Neural cell (in vitro differentiated cells): ENCODE measurements at regions not wholly inside any gene's neighbourhood (a gene's known extent, or its start where the extent isn't known, plus 50 kb on each side); places are given as distances from the start of the nearest gene placed in this dataset.

Source experiments
- H2AFZ ChIP-seq: fragments of 200-600, 300-800 bp; sonication (generic), shearing (Covaris generic); 2 replicates; pipeline ENCODE4 v1.6.0; 2014; ENCODE audit warnings: low read depth, mild to moderate bottlenecking, antibody characterized with exemption, low read length, moderate library complexity
- H3F3A ChIP-seq: fragments of 200-600 bp; shearing (Covaris generic); 2 replicates; pipeline ENCODE4 v1.6.1; 2016; ENCODE audit warnings: mild to moderate bottlenecking, moderate library complexity, mixed read lengths, antibody characterized with exemption, low read length; ENCODE audit not compliant: insufficient read depth, poor library complexity, severe bottlenecking
- H3K27ac ChIP-seq: fragments of 200-600, 300-800 bp; sonication (generic), shearing (Covaris generic); 2 replicates; pipeline ENCODE4 v1.5.1; 2014; ENCODE audit warnings: mild to moderate bottlenecking, low read length, moderate library complexity
- H3K27me3 ChIP-seq: fragments of 300-800, 200-600 bp; sonication (generic), shearing (Covaris generic); 2 replicates; pipeline ENCODE4 v1.6.0; 2014; ENCODE audit warnings: mild to moderate bottlenecking, low read depth, low read length, moderate library complexity; ENCODE audit not compliant: insufficient read depth
- H3K36me3 ChIP-seq: fragments of 300-800, 200-600 bp; sonication (generic), shearing (Covaris generic); 2 replicates; pipeline ENCODE4 v1.5.1; 2014; ENCODE audit warnings: mild to moderate bottlenecking, antibody characterized with exemption, low read length, moderate library complexity; ENCODE audit not compliant: insufficient read depth
- H3K4me2 ChIP-seq: fragments of 300-800, 200-600 bp; sonication (generic), shearing (Covaris generic); 2 replicates; pipeline ENCODE4 v1.6.0; 2014; ENCODE audit warnings: mild to moderate bottlenecking, low read length
- H3K4me3 ChIP-seq: fragments of 300-800, 200-600 bp; sonication (generic), shearing (Covaris generic); 2 replicates; pipeline ENCODE4 v1.5.1; 2014; ENCODE audit warnings: mild to moderate bottlenecking, low read length, moderate library complexity
- H3K79me2 ChIP-seq: fragments of 200-600 bp; shearing (Covaris generic); replicated peaks from 2 replicates; pipeline ENCODE4 v1.6.0; 2014; ENCODE audit warnings: mild to moderate bottlenecking, low read length, moderate library complexity; ENCODE audit not compliant: insufficient read depth
- H3K9ac ChIP-seq: fragments of 300-800, 200-600 bp; sonication (generic), shearing (Covaris generic); 2 replicates; pipeline ENCODE4 v1.6.1; 2016; ENCODE audit warnings: mild to moderate bottlenecking, low read length, mixed read lengths
- H3K9me2 ChIP-seq: fragments of 200-600 bp; shearing (Covaris generic); 2 replicates; pipeline ENCODE4 v1.6.1; 2016; ENCODE audit warnings: mild to moderate bottlenecking, low read length, mixed read lengths; ENCODE audit not compliant: insufficient read depth
- H3K9me3 ChIP-seq: fragments of 200-600, 300-800 bp; sonication (generic), shearing (Covaris generic); 2 replicates; pipeline ENCODE4 v1.6.1; 2016; ENCODE audit warnings: mild to moderate bottlenecking, mixed run types, low read length, moderate library complexity, mixed read lengths
- H4K20me1 ChIP-seq: fragments of 200-600 bp; shearing (Covaris generic); 2 replicates; pipeline ENCODE4 v1.6.1; 2016; ENCODE audit warnings: mild to moderate bottlenecking, mixed run types; ENCODE audit not compliant: insufficient read depth
- CTCF ChIP-seq: fragments of 450-650 bp; IDR thresholded peaks from 2 replicates; pipeline ENCODE4 v1.5.1; 2014; ENCODE audit warnings: antibody characterized with exemption, mild to moderate bottlenecking, moderate library complexity; ENCODE audit not compliant: poor library complexity, severe bottlenecking
- EP300 ChIP-seq: fragments of 450-650 bp; conservative IDR thresholded peaks from 2 replicates; pipeline ENCODE4 v1.6.1; 2014; ENCODE audit warnings: antibody characterized with exemption, mild to moderate bottlenecking, moderate library complexity; ENCODE audit not compliant: poor library complexity, severe bottlenecking
- EZH2 ChIP-seq: fragments of 200-600, 300-800 bp; shearing (Covaris generic), sonication (generic); IDR thresholded peaks from 2 replicates; pipeline ENCODE4 v1.6.1; 2014; ENCODE audit warnings: antibody characterized with exemption, low read length, borderline replicate concordance, mild to moderate bottlenecking; ENCODE audit not compliant: insufficient read depth, poor library complexity, severe bottlenecking
- MXI1 ChIP-seq: fragments of 450-650 bp; conservative IDR thresholded peaks from 2 replicates; pipeline ENCODE4 v1.6.1; 2014; ENCODE audit warnings: antibody characterized with exemption, mild to moderate bottlenecking; ENCODE audit not compliant: poor library complexity, severe bottlenecking
- POLR2AphosphoS5 ChIP-seq: IDR thresholded peaks from 2 replicates; pipeline ENCODE4 v1.6.1; 2012
- RAD21 ChIP-seq: fragments of 450-650 bp; conservative IDR thresholded peaks from 2 replicates; pipeline ENCODE4 v1.6.1; 2014; ENCODE audit warnings: antibody characterized with exemption, mild to moderate bottlenecking, moderate library complexity
- REST ChIP-seq: IDR thresholded peaks from 2 replicates; pipeline ENCODE4 v1.6.1; 2012; ENCODE audit warnings: borderline replicate concordance
- SMC3 ChIP-seq: fragments of 450-650 bp; conservative IDR thresholded peaks from 2 replicates; pipeline ENCODE4 v1.6.1; 2014; ENCODE audit warnings: antibody characterized with exemption, mild to moderate bottlenecking, moderate library complexity; ENCODE audit not compliant: poor library complexity
- TAF1 ChIP-seq: IDR thresholded peaks from 2 replicates; pipeline ENCODE4 v1.6.1; 2012; ENCODE audit warnings: low read depth

GRCh38 chr13:44299152-44299943 lies 74.3 kb upstream of the SERP2 start:
- TF ChIP-seq SMC3, result no peak
- Histone ChIP-seq H4K20me1 (no peaks in the 10 kb centered on the region), H3K9ac (no peak overlapping the region), H3K36me3 (no peaks in the 10 kb centered on the region), H3K4me3 (no peak overlapping the region), H3F3A (no peaks in the 10 kb centered on the region), H3K9me3 (no peaks in the 10 kb centered on the region), H3K79me2 (no peaks in the 10 kb centered on the region), H3K4me2 (no peak overlapping the region), H3K9me2 (no peaks in the 10 kb centered on the region), H3K27me3 (no peaks in the 10 kb centered on the region), H2AFZ (no peak overlapping the region), H3K27ac (no peak overlapping the region)

GRCh38 chr13:44300895-44301638 lies 72.6 kb upstream of the SERP2 start:
- no peak overlapping the region for H3K4me2 ChIP-seq
- no peak overlapping the region for H3K27ac ChIP-seq
- no peak overlapping the region for H3K9ac ChIP-seq
- H3F3A ChIP-seq, result no peaks in the 10 kb centered on the region
- H3K36me3 ChIP-seq, result no peaks in the 10 kb centered on the region
- no peak for TF ChIP-seq POLR2AphosphoS5
- TF ChIP-seq EZH2, result no peak
- no peak for TF ChIP-seq CTCF
- TF ChIP-seq RAD21, result no peak
- no peak for TF ChIP-seq REST
- no peak for TF ChIP-seq MXI1
- no peak for TF ChIP-seq SMC3
- no peak for TF ChIP-seq TAF1
- no peak for TF ChIP-seq EP300
- H3K9me2 ChIP-seq, result no peaks in the 10 kb centered on the region
- H3K9me3 ChIP-seq, result no peaks in the 10 kb centered on the region
- no peak overlapping the region for H3K4me3 ChIP-seq
- no peak overlapping the region for H2AFZ ChIP-seq
- no peaks in the 10 kb centered on the region for H3K27me3 ChIP-seq
- H3K79me2 ChIP-seq, result no peaks in the 10 kb centered on the region
- H4K20me1 ChIP-seq, result no peaks in the 10 kb centered on the region
